Gastroesophageal sphincter (tissue), 3 donors: ENCODE measurements at regions not wholly inside any gene's neighbourhood (a gene's known extent, or its start where the extent isn't known, plus 50 kb on each side); places are given as distances from the start of the nearest gene placed in this dataset.

Experiments
- CTCF ChIP-seq, 4 experiments: fragments of 200-600 bp in 2 of 4; fragments of 450-650 bp in 2 of 4; sonication (generic) in 1 of 4; IDR thresholded peaks; one replicate each; pipeline ENCODE4 v1.5.1; 2017 to 2019; ENCODE audit warnings: antibody characterized with exemption in 4 of 4, mild to moderate bottlenecking in 2 of 4, moderate library complexity in 2 of 4
- EP300 ChIP-seq: sonication (generic); formaldehyde crosslinking; IDR thresholded peaks from one replicate; pipeline ENCODE4 v1.6.1; 2017; ENCODE audit warnings: antibody characterized with exemption, mild to moderate bottlenecking
- POLR2A ChIP-seq, 2 donors: fragments of 450-650 bp; IDR thresholded peaks; one replicate each; pipeline ENCODE4 v1.6.1; 2017; ENCODE audit warnings: antibody characterized with exemption in 2 of 2, mild to moderate bottlenecking in 2 of 2, moderate library complexity in 1 of 2

DNA sequence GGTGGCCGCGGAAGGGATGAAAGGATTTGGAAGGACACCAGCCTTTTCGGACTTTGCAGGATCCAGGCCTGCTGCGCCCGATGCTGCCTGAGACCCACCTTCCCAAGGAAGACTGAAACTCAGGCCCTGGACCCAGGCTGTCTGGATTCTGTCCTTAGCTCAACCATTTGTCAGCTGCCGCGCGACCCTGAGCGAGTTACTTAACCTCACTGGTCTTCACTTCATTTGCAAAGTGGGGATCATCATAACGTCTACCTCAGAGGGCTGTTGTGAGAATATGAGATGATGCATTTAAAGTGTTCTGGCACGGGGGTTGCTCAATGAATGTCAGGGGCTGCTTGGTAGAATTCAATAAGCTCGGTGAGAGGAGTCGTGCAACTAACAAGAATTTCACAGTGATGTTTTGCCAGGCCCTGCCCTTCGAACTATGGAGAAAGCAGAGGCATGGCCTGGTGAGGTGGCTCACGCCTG lies 104.2 kb upstream of the PRDM1 start:
- TF ChIP-seq CTCF (IDR thresholded peaks at IDR 0.05) (no peak), POLR2A (IDR thresholded peaks at IDR 0.05) (no peak), EP300 (no peak)
